ENCODE measurements at regions not wholly inside any gene's neighbourhood (a gene's known extent, or its start where the extent isn't known, plus 50 kb on each side); places are given as distances from the start of the nearest gene placed in this dataset.
A peak's percentile ranks its signal among the peaks of the same experiment; 100 is the strongest.
"Not testable (repeated sequence)": the region's sequence is repeated elsewhere in the genome, so short reads cannot be mapped to it uniquely, and the experiment has no call there.

DNA sequence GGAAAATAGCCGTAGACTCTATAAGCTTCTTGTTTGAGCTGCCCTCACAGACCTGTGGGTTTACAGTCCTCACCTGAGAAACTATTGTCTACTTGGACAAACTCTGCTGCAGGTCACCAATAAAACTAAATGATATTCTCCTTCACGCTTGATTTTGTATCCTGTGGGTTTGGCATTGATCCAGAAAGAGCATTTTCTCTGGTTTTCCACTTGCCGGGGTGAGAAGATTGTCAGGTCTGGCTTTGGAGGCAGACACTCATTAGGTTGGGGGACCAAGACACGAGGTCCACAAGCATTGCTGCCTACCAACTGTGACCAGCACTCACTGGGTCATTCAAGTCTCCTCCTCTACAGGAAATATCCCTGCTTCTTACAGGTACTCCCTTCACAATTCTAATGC is 68.5 kb downstream of the CDC14C start:
- no peak for DNase-seq

DNA sequence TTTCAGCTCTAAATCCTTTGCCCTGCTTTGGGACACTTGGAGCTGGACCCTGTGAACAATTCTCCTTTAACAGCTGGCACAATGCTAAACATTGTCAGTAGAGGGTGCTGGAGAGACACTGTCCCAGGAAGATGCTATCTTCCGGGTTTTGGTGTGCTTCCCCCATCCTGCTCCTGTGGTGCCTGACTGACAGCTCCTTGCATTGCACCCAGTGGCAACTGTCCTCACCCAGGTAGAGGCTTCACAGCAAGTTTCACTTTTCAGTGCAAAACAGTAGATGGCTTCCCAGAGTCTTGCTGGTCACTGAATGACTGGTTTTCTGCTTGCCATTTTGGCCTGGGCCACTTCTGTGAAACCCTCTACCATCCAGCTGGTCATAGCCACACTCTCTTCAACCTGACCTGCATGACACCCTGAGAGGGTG is 77.3 kb downstream of the CDC14C start:
- peak; percentile 3 for DNase-seq

DNA sequence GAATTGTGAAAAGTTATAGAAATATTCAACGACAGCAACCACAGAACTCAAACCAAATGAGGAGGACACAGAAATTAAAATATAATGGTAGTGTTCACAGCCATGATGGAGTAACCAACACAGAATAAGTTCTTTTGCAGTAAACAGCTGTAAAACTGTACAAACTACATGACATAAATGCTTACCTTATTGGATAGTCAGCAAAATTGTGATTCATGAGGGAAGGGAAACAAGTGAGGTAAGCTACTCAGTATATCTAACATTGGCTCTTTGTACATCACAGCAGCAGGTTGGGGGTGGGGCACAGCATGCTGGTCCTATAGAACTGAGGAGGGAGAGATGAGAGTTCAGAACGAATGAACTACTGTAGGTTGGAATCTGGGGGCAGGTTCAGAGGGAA is 86.4 kb downstream of the CDC14C start:
- DNase-seq = no peak

DNA sequence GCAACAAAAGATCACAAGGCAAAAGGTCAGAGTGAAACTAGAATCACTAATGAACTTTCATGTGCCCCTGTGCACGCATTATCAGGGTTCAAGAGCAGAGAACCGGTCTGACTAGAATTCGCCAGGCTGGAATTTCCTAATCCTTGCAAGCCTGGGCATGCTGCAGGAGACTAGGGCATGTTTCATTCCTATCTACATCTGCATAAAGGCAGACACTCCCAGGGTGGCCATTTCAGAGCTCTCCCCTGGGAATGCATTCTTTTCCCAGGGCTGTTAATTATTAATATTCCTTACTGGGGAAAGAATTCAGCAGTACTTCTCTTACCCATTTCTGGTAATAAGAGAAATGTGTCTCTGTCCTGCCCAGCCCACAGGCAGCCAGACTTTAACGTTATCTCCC is 90.5 kb downstream of the CDC14C start:
- DNase-seq = no peak

DNA sequence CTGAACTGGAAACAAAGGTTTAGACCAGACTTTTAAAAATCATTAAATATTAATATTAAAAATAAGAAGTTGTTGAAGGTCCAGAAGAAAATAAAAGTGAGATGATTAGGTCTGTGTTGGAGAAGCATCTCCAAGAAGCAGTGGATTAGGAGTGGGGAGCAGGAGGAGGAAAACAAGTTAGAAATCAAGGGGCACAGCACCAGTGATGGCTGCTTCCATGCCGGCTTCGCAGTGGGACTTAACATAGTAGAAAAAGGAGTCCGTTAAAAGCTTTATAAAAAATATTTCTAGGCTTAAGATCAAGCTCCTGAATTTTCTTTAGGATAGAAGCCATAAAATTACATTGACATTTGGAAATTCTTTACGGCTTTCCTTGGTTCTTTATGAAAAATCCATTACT is 95.8 kb downstream of the CDC14C start:
- no peak for DNase-seq

DNA sequence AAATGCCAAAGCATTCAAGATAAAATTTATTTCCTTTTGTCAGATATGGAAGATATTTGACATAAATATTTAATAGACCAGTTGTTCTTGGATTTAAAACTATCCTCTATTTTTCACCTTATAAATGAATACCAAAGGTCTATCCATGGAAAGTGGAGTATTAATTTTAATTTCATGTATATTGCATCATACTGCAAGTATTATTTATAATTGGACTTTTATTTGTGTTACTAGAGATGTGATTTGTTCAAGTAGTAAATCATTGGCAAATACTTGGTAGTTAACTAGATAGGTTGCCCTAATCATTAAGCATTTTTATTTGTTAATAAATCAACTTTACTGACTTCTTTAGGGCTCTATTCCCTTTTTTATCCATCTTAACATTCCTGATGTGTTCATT is 98.1 kb downstream of the CDC14C start:
- no peak for DNase-seq

DNA sequence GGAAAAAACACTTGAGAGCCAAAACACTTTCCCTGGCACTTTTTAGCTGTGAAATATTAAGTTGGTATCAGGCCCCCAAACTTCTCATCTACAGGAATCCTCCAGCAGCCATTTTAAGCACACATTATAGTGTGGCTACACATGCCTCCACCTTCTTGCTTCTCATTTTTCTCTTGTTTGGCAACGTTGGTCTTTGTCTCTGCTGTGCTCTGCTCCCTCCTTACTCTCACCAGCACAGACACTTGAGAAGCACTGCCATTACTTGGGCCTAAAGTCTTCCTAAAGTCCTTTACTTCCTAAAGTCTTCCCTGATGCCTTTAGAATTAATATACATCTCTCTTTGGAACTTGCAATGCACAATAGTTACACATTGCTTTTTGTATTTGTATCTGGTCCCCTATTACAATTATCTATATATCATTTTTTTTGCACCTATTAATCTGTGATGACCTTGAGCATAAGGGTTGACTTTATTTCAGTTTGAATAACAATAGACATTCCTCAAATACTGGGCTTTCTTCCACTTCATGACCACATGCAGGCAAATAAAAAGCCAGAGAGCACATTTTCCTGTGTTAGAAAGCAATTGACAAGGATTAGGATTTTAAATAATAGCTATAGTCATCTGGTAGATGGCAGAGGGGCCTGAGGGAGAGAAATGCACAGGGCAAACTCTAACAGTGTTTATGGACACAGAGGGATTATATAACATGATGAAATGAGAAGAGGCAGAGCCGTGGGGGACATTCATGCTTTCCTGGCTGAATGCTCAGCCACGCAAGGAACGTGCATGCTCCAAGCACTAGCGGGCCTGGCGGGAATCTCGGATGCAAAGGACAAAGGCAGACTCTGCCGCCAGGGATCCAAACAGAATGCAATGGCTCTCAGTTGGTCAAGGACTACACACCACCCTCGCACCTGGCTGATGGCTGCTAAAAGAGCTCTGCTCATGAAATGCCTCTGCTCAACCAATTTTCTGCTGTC is 99.3 kb downstream of the CDC14C start:
- no peak for DNase-seq

DNA sequence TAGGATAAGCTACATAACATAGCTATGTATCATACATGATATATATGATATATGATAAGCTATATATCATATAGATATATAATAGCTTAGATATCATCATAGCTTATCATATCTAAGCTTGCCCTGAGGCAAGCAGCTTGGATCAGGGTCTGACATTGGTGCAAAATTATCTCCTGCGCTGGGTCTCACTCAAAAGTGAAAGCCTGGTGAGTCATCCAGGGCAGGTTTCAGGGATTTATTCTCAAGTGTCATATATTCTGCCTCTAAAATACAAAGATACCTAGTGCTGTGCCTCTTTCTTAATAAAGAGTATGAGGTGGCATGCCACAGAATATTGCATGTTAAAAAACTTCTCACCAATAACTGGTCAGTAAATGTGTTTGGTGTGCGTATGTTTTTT is 105.9 kb downstream of the CDC14C start:
- DNase-seq = no peak

DNA sequence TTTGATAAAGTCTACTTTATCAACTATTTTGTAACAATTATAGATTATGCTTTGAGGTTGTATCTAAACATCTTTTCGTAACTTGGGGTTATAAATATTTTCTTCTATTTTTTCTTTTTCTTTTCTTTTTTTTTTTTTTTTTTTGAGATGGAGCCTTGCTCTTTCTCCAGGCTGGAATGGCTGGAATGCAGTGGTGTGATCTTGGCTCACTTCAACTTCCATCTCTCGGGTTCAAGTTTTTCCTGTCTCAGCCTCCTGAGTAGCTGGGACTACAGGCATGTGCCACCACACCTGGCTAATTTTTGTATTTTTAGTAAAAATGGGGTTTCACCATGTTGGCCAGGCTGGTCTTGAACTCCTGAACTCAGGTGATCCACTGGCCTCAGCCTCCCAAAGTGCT is 108.8 kb downstream of the CDC14C start:
- not testable (repeated sequence) for DNase-seq

DNA sequence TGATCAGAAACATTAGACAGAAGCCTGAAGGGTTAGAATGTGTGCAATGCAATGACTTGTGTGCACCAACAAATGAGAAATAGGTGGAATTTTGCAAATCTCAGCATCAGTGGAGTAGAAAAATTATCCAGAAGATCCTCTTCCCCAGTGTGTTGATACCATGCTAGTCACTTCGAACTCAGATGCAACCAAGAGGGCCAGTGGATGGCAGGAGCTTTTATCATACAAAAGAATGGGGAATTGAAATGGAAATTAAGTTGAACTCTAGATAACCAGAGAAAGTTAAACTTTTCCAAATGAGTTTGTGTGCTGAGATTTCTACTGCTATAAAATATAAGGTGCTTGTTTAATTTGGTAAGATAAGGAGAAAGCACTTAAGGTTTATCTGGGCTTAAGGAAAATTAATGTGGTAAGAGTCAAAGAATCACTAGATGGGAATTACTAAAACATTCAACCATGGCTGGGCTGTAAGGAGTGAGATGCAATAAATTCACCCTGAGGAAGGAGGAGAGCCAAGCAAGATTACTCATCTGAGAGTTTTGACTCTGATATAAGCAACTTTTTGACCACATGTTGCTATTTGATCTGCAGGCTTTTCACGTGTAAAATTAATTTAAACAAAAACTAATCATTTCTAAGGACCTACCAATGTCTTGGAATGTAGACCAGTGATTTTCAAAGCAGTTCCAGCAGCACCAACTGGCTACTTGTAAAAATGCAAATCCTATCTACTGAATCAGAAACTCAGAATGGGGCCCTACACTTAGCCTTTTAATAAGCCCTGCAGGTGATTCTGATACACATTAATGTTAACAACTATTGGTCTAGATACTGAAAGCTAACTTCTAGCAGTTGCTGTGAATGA is 113.2 kb downstream of the CDC14C start:
- no peak for DNase-seq

DNA sequence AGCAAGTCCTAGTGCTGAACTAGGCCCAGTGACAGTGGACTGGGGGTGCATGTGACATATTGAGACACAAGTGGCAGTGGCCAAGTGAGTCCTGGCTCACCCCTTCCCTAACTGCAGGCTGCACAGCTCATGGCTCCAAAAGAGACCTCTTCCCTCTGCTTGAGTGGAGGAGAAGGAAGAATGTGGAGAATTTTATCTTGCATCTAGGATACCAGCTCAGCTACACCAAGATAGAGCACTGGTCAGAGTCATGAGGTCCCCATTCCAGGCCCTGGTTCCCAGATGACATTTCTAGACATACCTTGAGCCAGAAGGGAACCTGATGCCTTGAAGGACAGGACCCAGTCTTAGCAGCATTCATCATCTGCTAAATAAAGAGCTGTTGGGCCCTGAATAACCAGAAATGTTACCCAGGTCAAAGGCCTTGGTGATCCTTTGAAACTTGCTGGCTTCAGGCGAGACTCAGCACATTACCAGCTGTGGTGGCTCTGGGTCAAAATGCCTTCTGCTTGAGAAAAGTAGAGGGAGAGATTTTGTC is 114.5 kb downstream of the CDC14C start:
- no peak for DNase-seq

DNA sequence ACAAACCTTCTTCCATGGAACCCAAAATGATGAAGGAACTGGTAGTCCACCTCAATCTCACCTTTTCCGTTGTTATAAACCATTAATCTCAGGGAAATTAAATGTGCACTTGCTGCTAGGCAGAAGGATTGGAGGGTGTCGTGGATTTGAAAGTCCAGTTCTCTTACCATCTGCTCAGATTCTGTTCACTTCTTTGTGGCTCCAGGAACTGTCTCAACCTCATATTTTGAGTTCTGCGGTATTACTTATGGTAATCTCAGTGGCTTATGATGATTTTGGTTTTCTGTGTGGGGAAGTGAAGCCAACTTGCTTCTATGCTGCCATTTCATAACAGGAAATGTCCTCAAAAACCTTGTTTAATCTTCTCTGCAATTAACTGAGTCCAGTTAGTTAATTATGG is 136.4 kb downstream of the CDC14C start:
- DNase-seq = no peak

DNA sequence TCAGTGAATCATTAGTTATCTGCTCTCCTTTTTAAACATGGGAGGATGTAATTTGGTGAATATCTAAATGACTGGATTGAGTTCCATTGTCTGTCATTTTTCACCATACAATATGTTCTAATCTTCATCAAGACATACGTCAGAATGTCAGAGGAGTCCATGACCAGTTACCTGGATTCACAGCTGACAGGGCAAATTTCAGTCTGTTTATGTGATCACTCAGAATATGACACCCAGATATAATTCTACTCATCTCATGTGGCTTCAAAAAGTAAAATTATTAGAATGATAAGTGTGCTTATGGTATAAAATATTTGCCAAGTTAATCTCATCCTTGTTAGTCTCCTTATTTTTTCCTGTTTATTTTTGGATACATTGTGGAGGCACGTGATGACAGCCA is 150.2 kb downstream of the CDC14C start:
- no peak for DNase-seq

DNA sequence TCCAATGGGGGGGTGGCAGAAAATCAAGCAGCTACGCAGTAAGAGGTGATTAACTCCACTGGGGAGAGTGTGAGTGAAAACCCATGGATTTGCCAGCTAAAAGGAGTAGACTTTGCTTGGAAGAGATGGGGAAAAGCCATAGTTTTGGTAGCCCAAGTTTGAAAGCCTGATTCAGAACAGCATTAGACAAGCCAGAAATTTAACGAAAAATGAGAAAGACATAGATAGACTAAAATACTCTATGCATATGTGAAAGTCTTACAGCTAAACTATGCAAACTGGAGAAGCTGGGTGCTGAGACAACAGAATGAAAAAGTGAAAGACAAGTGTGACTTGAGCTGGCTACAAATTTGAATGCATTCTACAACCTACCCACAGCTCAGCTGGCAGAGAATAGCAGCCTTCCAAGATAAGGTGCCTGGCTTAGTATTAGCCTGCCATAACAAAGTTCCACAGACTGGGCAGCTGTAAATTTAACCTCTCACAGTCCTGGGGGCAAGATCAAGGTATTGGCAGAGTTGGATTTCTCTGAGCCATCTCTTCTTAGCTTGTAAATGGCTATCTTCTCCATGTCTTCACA is 156.6 kb downstream of the CDC14C start:
- DNase-seq = no peak

DNA sequence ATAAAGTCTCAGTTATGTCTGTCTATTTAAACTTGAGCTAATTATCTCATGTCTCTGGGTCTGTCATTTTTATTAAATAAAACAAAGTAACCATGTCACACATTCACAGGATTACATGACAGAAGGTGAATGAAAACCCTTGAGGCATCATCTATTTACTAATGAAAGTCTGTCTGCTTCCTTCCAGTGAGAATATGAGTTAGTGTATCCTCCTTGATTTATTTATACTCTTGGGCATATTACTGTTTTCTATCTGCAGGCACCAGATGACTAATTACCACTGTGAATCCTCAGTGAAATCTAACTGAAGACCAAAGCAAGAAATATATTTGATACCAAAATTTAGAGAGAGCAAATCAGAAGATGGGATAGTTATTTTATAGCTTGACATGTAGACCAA is 163.7 kb downstream of the CDC14C start:
- DNase-seq = no peak

DNA sequence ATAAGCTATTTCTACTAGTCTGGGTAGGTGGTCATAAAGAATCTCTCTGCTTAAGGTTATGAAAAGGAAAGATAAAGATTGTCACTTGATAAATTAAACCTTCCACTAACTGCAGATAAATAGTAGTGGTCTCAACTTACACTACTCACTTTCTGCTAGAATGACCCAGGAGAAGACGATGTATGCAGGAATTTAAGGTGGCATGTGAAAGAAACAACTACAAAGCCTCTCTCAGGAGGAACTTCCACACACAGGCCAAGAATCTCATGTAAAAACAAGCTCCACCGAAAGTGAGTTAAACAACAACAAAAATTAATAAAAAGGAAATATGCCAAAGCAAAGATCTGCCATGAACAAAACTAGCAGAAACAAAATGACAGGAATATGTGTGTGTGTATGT is 165.4 kb downstream of the CDC14C start:
- no peak for DNase-seq

DNA sequence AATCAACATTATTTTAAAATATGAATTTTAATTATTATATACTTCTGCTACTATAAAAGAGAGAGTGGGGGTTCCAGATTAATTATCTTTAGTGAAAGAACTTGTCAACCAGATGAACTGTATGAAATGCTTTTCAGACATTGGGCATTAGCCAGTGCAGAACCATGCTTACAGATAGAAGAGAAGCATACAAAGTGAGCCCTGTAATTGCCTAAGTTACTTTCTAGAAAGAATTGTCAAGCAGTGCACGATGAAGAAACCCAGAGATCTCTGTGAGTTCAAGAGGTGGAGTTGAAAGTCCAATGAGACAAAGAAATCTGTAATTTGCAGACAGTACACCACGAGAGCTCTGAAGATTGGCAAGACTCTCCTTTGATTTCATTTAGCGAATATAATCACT is 166.7 kb downstream of the CDC14C start:
- no peak for DNase-seq

DNA sequence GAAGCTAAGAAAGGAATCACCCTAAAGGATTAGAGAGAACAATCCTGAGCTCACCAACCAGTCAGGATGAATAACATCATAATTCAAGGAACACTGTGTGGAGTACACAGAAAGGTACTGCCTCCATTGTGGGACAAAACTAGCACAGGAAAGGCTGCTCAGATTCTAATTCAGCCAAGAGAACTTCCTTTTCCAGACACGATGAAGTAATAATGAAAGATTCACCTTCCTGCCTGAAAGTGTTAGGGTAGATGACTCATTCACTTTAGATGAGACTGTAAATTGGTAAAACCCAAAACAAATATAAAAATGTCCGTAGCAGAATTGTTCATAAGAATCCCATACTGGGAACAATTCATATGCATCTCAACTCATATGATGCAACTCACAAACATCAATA is 167.2 kb downstream of the CDC14C start:
- DNase-seq = no peak

DNA sequence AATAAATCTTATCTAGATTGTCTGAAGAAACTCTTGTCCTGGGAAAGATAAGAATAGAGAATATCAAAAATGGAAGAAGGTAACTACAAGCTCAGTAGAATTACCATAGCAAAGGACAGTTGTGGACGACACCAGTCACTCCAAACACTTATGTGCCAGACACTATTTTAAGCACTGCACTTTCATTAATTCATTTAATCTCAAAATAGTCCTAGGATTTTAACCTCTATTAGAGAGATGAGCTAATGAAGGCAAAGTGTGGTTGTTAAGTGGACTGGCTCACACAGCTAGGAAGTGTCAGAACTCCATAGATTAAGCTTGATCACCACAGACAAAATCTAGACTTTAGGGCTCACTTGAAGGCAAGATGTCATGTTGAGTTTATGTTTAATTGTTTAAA is 168.9 kb downstream of the CDC14C start:
- no peak for DNase-seq

DNA sequence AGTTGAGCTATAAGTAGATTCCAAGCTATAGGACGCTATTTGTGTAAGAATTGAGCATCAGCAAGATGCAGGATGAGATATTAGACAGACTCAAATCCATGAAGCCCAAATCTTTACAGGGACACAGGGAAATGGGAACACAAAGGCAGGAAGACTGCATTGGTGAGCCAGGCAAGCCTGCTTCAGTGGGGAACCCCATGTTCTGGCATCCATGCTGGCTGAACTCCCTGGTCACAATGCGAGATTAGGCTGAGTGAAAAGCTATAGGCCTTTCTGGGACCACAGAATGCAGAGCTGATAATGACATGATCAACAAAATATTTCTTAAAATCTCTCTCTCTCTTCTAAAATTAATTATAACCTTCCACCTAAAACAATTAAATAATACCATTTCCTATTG is 170.5 kb downstream of the CDC14C start:
- no peak for DNase-seq

DNA sequence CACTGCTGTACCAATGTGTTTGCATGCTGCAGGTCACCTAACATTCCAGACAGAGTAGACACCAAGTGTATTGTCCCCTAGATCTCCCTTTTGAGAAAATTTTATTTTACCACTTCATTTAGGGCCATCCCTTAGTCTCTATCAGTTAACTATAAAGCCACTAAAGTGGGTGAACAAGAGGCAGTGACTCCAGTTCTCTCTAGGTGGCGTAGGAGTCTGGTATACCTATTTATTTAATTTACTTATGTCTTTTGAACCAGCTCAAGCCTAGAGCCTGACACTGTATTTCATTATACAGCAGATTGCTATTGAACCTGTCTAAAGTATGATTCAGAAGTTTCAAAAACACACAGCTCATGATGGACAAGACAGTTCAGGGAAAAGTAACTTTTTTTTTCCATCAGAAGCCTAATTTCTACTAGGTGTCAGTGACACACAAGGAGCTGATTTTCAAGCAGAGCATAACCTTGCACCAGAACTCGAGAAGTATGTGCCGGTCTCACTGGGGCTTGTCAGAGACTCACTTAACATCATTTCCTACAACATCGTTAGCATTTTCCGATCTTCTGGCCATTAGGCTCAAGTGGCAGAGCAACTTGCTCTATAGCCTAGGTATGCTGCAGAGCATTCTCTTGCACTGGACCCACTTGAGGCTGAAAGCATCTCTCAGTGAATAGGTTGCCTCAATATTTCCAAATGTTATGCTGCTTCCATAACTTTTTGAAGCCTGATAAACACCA is 175.4 kb downstream of the CDC14C start:
- DNase-seq = no peak

DNA sequence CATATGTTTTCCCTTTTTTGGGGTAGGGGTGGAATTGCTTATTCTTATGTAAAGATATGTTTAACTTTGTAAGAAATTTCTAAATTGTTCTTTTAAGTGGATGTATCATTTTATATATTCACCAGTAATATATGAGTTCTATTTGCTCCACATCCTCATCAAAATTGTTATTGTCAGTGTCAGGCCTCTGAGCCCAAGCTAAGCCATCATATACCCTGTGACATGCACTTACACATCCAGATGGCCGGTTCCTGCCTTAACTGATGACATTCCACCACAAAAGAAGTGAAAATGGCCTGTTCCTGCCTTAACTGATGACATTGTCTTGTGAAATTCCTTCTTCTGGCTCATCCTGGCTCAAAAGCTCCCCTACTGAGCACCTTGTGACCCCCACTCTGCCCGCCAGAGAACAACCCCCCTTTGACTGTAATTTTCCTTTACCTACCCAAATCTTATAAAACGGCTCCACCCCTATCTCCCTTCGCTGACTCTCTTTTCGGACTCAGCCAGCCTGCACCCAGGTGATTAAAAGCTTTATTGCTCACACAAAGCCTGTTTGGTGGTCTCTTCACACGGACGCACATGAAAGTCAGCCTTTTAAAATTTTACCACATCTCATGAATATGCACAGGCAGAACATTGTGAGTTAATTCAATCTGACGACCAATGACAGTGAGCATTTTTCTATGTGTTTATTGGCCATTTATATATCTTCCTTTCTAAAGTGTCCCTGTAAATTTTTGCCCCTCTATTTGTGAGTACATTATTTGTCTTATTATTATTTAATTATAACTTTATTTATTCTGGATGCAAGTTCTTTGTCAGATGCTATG is 176.8 kb downstream of the CDC14C start:
- not testable (repeated sequence) for DNase-seq

Data from activated CD4-positive, alpha-beta T cell treated with anti-CD3 and anti-CD28 coated beads, Interleukin-2, amount 50 U/mL, for 48 hours (primary cell).